WERI-Rb-1 (cell line): ENCODE measurements at regions not wholly inside any gene's neighbourhood (a gene's known extent, or its start where the extent isn't known, plus 50 kb on each side); places are given as distances from the start of the nearest gene placed in this dataset.

Experiments
- DNase-seq: peaks from one replicate; pipeline ENCODE4 v3.0.0-alpha.2; 2020
- H3K27ac ChIP-seq: fragments of 250-450 bp; sonication (Bioruptor Pico); 2 replicates; pipeline ENCODE4 v1.5.1; 2020; ENCODE audit warnings: mild to moderate bottlenecking, moderate library complexity
- H3K27me3 ChIP-seq: fragments of 250-450 bp; sonication (Bioruptor Pico); 2 replicates; pipeline ENCODE4 v1.5.1; 2021; ENCODE audit warnings: mild to moderate bottlenecking, low read depth, moderate library complexity; ENCODE audit not compliant: insufficient read depth, severe bottlenecking
- H3K36me3 ChIP-seq: fragments of 250-450 bp; sonication (Bioruptor Pico); 2 replicates; pipeline ENCODE4 v1.5.1; 2020; ENCODE audit warnings: mild to moderate bottlenecking, moderate library complexity
- H3K4me3 ChIP-seq: 2 replicates; pipeline ENCODE4 v1.5.1; 2011; ENCODE audit warnings: low read depth, mild to moderate bottlenecking, control low read depth, low read length
- H3K9me3 ChIP-seq: fragments of 250-450 bp; sonication (Bioruptor Pico); 2 replicates; pipeline ENCODE4 v1.5.1; 2021; ENCODE audit warnings: mild to moderate bottlenecking, moderate library complexity; ENCODE audit not compliant: severe bottlenecking
- TF ChIP-seq, protein P1 (sequence below): IDR thresholded peaks from 2 replicates; pipeline ENCODE4 v1.5.1; 2011; ENCODE audit warnings: low read depth, mild to moderate bottlenecking, control low read depth, inconsistent platforms, low read length

- TF ChIP-seq, protein P1, sequence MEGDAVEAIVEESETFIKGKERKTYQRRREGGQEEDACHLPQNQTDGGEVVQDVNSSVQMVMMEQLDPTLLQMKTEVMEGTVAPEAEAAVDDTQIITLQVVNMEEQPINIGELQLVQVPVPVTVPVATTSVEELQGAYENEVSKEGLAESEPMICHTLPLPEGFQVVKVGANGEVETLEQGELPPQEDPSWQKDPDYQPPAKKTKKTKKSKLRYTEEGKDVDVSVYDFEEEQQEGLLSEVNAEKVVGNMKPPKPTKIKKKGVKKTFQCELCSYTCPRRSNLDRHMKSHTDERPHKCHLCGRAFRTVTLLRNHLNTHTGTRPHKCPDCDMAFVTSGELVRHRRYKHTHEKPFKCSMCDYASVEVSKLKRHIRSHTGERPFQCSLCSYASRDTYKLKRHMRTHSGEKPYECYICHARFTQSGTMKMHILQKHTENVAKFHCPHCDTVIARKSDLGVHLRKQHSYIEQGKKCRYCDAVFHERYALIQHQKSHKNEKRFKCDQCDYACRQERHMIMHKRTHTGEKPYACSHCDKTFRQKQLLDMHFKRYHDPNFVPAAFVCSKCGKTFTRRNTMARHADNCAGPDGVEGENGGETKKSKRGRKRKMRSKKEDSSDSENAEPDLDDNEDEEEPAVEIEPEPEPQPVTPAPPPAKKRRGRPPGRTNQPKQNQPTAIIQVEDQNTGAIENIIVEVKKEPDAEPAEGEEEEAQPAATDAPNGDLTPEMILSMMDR: no peak
These were observed 734.9 kb downstream of the NUP35 start for GRCh38 chr2:183859129-183859528.

GRCh38 chr2:183866666-183867065, 731.7 kb upstream of the ZNF804A start:
- no peak overlapping the region for H3K4me3 ChIP-seq
- TF ChIP-seq, protein P1: no peak

More at GRCh38 chr2:183859129-183859528, 734.9 kb downstream of the NUP35 start:
- no peaks in the 10 kb centered on the region for H3K9me3 ChIP-seq
- H3K4me3 ChIP-seq: no peak overlapping the region
- DNase-seq: no peak
- no peak overlapping the region for H3K27ac ChIP-seq
- no peaks in the 10 kb centered on the region for H3K36me3 ChIP-seq
- no peaks in the 10 kb centered on the region for H3K27me3 ChIP-seq

GRCh38 chr2:183867206-183867605, 731.1 kb upstream of the ZNF804A start:
- TF ChIP-seq, protein P1: no peak
- H3K4me3 ChIP-seq: no peak overlapping the region

More at GRCh38 chr2:183866666-183867065, 731.7 kb upstream of the ZNF804A start:
- Histone ChIP-seq H3K9me3 (no peaks in the 10 kb centered on the region), H3K27me3 (no peaks in the 10 kb centered on the region), H3K36me3 (no peaks in the 10 kb centered on the region), H3K27ac (no peak overlapping the region)
- no peak for DNase-seq

GRCh38 chr2:183868153-183868552, 730.2 kb upstream of the ZNF804A start:
- Histone ChIP-seq H3K27ac (no peak overlapping the region), H3K9me3 (no peaks in the 10 kb centered on the region), H3K36me3 (no peaks in the 10 kb centered on the region), H3K27me3 (no peaks in the 10 kb centered on the region), H3K4me3 (no peak overlapping the region)
- TF ChIP-seq, protein P1: no peak
- no peak for DNase-seq

More at GRCh38 chr2:183867206-183867605, 731.1 kb upstream of the ZNF804A start:
- Histone ChIP-seq H3K9me3 (no peaks in the 10 kb centered on the region), H3K36me3 (no peaks in the 10 kb centered on the region), H3K27me3 (no peaks in the 10 kb centered on the region), H3K27ac (no peak overlapping the region)
- DNase-seq: no peak

DNA sequence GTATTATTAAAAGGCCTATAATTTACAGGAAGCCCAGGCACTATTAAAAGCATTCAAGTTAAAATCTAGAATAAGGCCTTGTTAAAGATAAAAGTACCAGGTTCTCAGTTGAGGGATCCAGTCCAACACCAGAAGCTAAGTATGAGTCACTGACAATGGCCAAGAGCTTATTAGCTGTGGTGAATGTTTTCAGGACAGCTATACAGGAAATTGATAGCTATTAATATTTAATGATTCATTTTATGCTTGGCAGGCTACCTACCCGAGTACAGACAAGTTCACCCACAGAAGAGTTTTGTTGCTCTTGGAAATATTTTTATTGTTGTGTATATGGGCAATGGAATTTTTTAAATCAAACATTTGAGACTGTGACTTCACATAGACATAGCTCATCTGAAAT, 729.6 kb upstream of the ZNF804A start:
- Histone ChIP-seq H3K9me3 (no peaks in the 10 kb centered on the region), H3K36me3 (no peaks in the 10 kb centered on the region)
- DNase-seq: no peak

More for the DNA sequence above, 729.6 kb upstream of the ZNF804A start:
- TF ChIP-seq, protein P1: no peak
- Histone ChIP-seq H3K4me3 (no peak overlapping the region), H3K27me3 (no peaks in the 10 kb centered on the region), H3K27ac (no peak overlapping the region)
